ENCODE measurements at regions not wholly inside any gene's neighbourhood (a gene's known extent, or its start where the extent isn't known, plus 50 kb on each side); places are given as distances from the start of the nearest gene placed in this dataset.

DNA sequence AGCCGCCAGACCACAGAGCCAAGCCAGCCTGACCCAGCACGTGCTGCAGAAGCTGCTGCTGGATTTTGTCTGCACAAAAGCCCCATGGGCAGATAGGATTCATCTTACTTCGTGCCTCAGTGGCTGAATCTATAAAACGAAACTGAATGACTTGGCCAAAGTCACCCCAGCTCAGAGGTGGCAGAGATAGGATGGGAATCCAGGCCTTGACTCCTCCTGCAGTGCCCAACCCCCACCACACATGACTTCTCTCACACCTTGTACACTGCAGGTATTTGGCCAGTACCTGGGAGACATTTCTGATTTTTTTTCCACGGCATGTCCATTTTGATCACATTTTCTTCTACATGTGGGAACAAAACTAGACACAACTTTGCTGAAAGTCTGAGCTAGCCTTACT, 182.1 kb downstream of the ANKRD60 start:
- Histone ChIP-seq H3K4me3 (ENCODE audit: low read depth in 1 of 5, low read length in 5 of 5) (no peak overlapping the region), H3K9ac (ENCODE audit: low read length in 5 of 5) (no peak overlapping the region), H3K4me1 (ENCODE audit: control insufficient read depth in 5 of 5, insufficient read depth in 5 of 5, low read length in 5 of 5) (peaks cover 2 to 50% (median 46%) of the 10 kb centered on the region in 5 donors), H3K27ac (ENCODE audit: low read depth, low read length) (peak overlapping the region; percentile 10), H3K36me3 (ENCODE audit: control insufficient read depth in 5 of 5, insufficient read depth in 5 of 5, low read length in 5 of 5) (no peaks in the 10 kb centered on the region), H3K9me3 (ENCODE audit: control insufficient read depth in 5 of 5, low read length in 5 of 5) (peaks cover 0 to 6% (median 0%) of the 10 kb centered on the region in 5 donors), H3K27me3 (ENCODE audit: control insufficient read depth in 5 of 5, insufficient read depth in 4 of 5, low read length in 5 of 5) (no peaks in the 10 kb centered on the region)

DNA sequence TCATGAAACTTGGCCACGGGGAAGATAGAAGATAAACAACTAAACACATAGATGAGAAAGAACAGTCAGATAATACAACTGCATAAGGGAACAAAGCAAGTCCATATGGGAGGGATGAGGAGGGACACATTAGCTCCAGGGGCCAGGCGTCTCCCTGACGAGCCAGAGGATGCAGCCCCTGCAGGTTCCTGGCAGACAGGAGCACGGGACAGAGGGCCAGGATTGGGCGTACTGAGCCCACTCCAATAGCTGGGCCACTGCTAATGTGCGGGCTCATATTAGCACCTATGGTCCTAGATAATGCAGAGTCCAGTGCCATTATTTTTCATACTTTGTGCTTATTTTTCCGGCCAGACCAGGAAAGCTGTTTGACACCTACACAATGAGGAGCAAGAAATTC, 182.9 kb downstream of the ANKRD60 start:
- no peaks in the 10 kb centered on the region for H3K36me3 ChIP-seq (ENCODE audit: control insufficient read depth in 5 of 5, insufficient read depth in 5 of 5, low read length in 5 of 5)
- no peak overlapping the region for H3K4me3 ChIP-seq (ENCODE audit: low read depth in 1 of 5, low read length in 5 of 5)

DNA sequence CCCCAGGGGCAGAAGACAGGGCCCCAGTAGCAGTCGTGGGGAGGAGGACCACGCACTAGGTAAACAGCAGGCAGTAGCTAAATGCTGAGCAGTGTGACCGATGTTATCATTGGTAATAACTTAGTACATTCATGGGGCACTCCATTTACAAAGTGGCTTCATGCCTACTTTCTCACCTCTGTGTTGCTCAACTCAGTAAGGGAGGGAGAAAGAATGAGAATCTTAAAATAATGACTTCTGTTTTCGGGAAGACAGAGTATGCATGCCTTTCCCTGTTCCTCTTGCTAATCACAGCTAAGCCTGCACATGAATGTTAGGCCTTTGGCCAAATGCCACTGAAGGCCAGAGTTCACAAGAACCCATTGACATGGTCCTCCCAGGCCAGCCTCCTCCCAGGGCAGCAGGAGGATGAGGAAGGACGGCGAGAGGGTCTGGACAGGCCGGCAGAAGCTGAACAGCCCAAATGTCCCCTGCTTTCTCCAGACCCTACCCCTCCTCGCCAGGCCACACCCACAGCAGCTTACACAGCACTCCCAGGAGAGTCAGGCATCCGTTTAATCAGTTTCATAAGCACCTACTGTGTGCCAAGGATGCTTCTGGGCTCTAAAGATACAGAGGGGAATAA, 183.4 kb downstream of the ANKRD60 start:
- Histone ChIP-seq H3K4me1 (ENCODE audit: control insufficient read depth in 5 of 5, insufficient read depth in 5 of 5, low read length in 5 of 5) (peaks cover 2 to 46% (median 44%) of the 10 kb centered on the region in 5 donors), H3K9ac (ENCODE audit: low read length in 5 of 5) (no peak overlapping the region), H3K27ac (ENCODE audit: low read depth, low read length) (no peak overlapping the region), H3K36me3 (ENCODE audit: control insufficient read depth in 5 of 5, insufficient read depth in 5 of 5, low read length in 5 of 5) (no peaks in the 10 kb centered on the region), H3K9me3 (ENCODE audit: control insufficient read depth in 5 of 5, low read length in 5 of 5) (peaks cover 0 to 3% (median 0%) of the 10 kb centered on the region in 5 donors), H3K27me3 (ENCODE audit: control insufficient read depth in 5 of 5, insufficient read depth in 4 of 5, low read length in 5 of 5) (no peaks in the 10 kb centered on the region), H3K4me3 (ENCODE audit: low read depth in 1 of 5, low read length in 5 of 5) (no peak overlapping the region)

More for the DNA sequence above, 182.9 kb downstream of the ANKRD60 start:
- Histone ChIP-seq H3K27ac (ENCODE audit: low read depth, low read length) (no peak overlapping the region), H3K27me3 (ENCODE audit: control insufficient read depth in 5 of 5, insufficient read depth in 4 of 5, low read length in 5 of 5) (no peaks in the 10 kb centered on the region), H3K4me1 (ENCODE audit: control insufficient read depth in 5 of 5, insufficient read depth in 5 of 5, low read length in 5 of 5) (peaks cover 2 to 50% (median 46%) of the 10 kb centered on the region in 5 donors), H3K9me3 (ENCODE audit: control insufficient read depth in 5 of 5, low read length in 5 of 5) (peaks cover 0 to 6% (median 0%) of the 10 kb centered on the region in 5 donors), H3K9ac (ENCODE audit: low read length in 5 of 5) (no peak overlapping the region)

DNA sequence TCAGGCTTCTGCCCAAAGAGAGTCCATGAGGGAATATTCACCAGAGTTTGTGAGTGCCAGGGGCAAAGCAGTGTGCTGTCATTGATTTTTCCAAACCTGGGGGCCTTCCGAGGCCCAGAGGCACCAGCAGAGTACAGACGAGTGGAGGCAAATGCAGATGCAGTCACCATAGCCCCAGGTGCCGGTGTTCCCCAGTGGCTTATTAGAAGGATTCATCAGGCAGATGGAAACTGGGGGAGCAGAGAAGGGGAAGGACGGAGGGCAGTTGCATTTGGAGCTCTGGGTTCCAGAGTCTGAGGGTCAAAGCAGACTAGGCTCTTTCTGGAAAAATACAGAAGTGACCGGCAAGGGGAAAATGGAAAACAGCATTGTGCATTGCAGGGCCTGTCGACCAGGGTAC, 184.2 kb downstream of the ANKRD60 start:
- H3K36me3 ChIP-seq (ENCODE audit: control insufficient read depth in 5 of 5, insufficient read depth in 5 of 5, low read length in 5 of 5) = no peaks in the 10 kb centered on the region
- H3K27ac ChIP-seq (ENCODE audit: low read depth, low read length) = no peak overlapping the region
- H3K4me3 ChIP-seq (ENCODE audit: low read depth in 1 of 5, low read length in 5 of 5) = no peak overlapping the region
- peaks cover 2 to 38% (median 37%) of the 10 kb centered on the region in 5 donors for H3K4me1 ChIP-seq (ENCODE audit: control insufficient read depth in 5 of 5, insufficient read depth in 5 of 5, low read length in 5 of 5)
- H3K27me3 ChIP-seq (ENCODE audit: control insufficient read depth in 5 of 5, insufficient read depth in 4 of 5, low read length in 5 of 5) = no peaks in the 10 kb centered on the region
- no peaks in the 10 kb centered on the region for H3K9me3 ChIP-seq (ENCODE audit: control insufficient read depth in 5 of 5, low read length in 5 of 5)
- H3K9ac ChIP-seq (ENCODE audit: low read length in 5 of 5) = no peak overlapping the region

DNA sequence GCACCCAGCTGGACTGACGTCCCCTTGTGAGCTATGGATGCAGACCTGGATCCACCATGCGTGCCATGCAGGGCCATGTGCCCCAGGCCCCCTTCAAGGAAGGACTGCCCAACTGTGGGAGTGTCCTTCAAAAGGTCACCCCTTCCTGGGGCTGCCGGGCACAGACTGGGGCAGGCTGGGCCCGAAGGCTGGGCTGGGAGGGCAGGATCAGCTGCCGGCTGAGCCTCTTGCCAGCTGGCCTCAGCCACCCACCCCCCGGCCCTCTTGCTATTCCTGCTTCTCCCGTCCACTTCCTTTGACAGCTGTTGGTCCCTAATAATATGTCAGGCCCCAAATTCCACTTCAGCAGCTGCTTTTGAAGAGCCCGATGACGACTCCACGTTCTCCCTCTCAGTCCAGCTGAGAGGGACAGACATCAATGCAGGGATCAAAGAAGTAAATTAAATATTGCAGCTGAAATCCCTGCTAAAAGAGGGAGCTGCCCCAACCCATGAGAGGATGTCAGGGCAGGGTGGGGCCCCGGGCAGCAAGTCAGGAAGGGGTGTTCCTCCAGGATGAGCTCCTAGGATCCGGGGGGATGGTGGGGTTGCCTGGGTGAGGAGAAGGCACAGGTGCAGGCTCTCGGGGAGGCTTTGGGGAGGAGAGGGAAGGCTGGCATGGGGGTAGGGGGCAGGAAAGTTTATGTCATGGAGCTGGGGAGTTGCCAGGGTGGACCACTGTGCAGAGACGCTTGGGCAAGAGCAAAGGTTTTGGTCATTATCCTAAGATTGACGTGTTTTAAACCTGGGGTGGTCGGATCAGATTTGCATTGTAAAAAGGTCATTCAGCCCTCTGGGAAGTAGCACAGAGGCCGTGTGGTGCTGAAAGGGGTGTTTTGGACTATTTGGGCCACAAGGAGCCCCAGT, 185.0 kb downstream of the ANKRD60 start:
- Histone ChIP-seq H3K4me3 (ENCODE audit: low read depth in 1 of 5, low read length in 5 of 5) (no peak overlapping the region), H3K36me3 (ENCODE audit: control insufficient read depth in 5 of 5, insufficient read depth in 5 of 5, low read length in 5 of 5) (no peaks in the 10 kb centered on the region), H3K27ac (ENCODE audit: low read depth, low read length) (no peak overlapping the region), H3K4me1 (ENCODE audit: control insufficient read depth in 5 of 5, insufficient read depth in 5 of 5, low read length in 5 of 5) (peaks cover 2 to 31% (median 30%) of the 10 kb centered on the region in 5 donors), H3K9ac (ENCODE audit: low read length in 5 of 5) (no peak overlapping the region), H3K9me3 (ENCODE audit: control insufficient read depth in 5 of 5, low read length in 5 of 5) (no peaks in the 10 kb centered on the region), H3K27me3 (ENCODE audit: control insufficient read depth in 5 of 5, insufficient read depth in 4 of 5, low read length in 5 of 5) (no peaks in the 10 kb centered on the region)

DNA sequence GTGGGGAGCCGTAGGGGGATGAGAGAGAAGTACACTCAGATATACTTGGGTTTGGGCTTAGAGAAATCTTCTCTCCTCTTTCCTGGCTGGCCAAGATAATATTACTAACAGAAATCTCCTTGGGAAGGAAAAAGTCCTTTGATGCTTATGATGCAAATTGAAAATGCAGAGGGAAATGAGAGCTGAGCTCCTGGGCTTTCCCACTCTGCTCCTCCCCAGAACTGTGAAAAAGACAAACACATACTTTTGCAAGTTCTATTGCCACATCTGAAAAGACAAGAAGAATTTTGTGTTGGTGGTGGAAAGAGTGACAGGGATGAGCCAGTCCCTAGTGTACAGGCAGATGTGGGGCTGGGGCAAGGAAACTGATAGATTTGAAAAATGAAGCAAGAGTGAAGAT, 185.9 kb downstream of the ANKRD60 start:
- no peak overlapping the region for H3K27ac ChIP-seq (ENCODE audit: low read depth, low read length)
- H3K27me3 ChIP-seq (ENCODE audit: control insufficient read depth in 5 of 5, insufficient read depth in 4 of 5, low read length in 5 of 5) = no peaks in the 10 kb centered on the region
- H3K9me3 ChIP-seq (ENCODE audit: control insufficient read depth in 5 of 5, low read length in 5 of 5) = no peaks in the 10 kb centered on the region
- no peak overlapping the region for H3K4me3 ChIP-seq (ENCODE audit: low read depth in 1 of 5, low read length in 5 of 5)
- no peaks in the 10 kb centered on the region for H3K36me3 ChIP-seq (ENCODE audit: control insufficient read depth in 5 of 5, insufficient read depth in 5 of 5, low read length in 5 of 5)
- H3K9ac ChIP-seq (ENCODE audit: low read length in 5 of 5) = no peak overlapping the region
- H3K4me1 ChIP-seq (ENCODE audit: control insufficient read depth in 5 of 5, insufficient read depth in 5 of 5, low read length in 5 of 5) = peaks cover 2 to 34% (median 22%) of the 10 kb centered on the region in 5 donors

DNA sequence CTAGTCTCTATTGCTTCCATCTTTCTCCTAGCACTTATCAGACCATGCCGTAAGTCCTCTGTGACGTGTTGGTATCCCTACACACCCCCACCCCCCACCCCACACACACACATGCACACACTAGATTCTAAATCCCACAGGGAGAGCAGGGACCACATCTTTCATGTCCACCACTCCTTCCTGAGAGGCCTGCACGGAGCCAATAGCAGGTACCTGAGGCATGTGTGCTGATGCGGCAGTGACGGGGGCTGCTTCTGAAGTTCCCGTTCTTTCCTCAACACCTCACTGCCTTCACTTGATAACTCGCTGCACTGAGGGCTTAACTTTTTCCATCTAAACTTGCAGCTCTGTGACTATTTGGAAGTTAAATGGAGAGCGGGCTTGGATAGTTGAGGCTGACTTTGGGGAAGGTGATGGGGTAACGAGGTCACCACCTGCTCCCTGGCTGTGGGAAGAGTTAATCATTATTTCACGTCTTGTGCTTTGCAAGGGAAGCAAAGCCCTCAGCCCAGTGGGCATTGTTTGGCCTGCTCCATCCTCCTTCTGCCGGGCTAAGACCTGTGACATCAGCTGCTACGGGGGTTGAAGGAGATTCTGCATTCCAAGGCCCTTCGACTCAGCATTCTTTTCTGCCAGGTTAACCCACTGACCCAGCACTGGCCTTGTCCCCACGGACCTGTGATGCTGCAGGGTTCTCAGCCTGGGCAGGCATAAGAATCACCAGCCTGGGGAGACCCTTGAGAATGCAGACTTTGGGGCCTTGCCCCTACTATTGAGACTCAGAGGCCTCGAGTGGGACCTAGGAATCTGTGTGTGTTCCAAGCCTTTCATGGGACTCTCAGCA, 187.8 kb downstream of the ANKRD60 start:
- no peak overlapping the region for H3K9ac ChIP-seq (ENCODE audit: low read length in 5 of 5)
- no peak overlapping the region for H3K27ac ChIP-seq (ENCODE audit: low read depth, low read length)
- H3K27me3 ChIP-seq (ENCODE audit: control insufficient read depth in 5 of 5, insufficient read depth in 4 of 5, low read length in 5 of 5) = no peaks in the 10 kb centered on the region
- H3K4me3 ChIP-seq (ENCODE audit: low read depth in 1 of 5, low read length in 5 of 5) = no peak overlapping the region
- H3K9me3 ChIP-seq (ENCODE audit: control insufficient read depth in 5 of 5, low read length in 5 of 5) = no peaks in the 10 kb centered on the region
- H3K36me3 ChIP-seq (ENCODE audit: control insufficient read depth in 5 of 5, insufficient read depth in 5 of 5, low read length in 5 of 5) = no peaks in the 10 kb centered on the region
- peaks cover 0 to 27% (median 13%) of the 10 kb centered on the region in 5 donors for H3K4me1 ChIP-seq (ENCODE audit: control insufficient read depth in 5 of 5, insufficient read depth in 5 of 5, low read length in 5 of 5)

DNA sequence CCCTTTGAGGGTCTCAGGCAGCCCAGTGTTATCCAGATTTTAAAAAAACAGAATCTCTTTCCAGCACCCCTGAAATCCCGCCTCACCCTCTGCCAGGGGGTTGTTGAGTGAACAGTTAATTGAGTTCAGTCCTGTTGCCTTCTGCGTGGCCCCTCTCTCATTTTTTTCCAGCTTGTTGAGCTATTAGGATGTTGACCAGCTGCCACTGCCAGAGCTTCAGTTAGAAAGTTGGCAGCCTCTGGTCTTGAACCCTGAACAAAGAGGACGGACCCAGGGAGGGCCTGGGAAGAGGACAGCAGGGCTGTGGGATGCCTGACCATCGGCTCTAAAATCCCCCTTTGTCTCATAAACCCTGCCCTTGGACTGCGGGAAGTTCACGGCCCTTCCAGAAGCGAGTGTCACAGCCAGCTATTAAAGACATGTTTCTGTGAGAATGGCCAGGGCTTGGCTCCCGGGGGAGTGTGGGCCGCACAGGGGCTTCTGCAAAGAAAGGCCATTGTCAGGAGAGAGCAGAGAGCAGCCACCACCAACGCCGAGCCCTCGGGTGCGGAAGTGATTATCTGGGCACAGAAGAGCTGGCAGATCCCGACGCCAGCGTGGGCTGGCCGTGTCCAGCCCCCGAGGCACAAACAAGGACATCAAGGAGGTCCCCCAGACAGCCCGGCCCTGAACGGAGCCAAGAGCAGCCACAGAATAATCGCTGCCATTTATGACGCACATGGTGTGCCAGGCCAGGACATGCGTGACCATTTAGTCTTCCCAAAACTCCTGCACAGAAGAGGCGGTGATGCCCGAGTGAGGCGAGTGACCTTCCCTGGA, 189.0 kb downstream of the ANKRD60 start:
- H3K9ac ChIP-seq (ENCODE audit: low read length in 5 of 5) = no peak overlapping the region
- H3K27me3 ChIP-seq (ENCODE audit: control insufficient read depth in 5 of 5, insufficient read depth in 4 of 5, low read length in 5 of 5) = no peaks in the 10 kb centered on the region
- peaks cover 0 to 23% (median 13%) of the 10 kb centered on the region in 5 donors for H3K4me1 ChIP-seq (ENCODE audit: control insufficient read depth in 5 of 5, insufficient read depth in 5 of 5, low read length in 5 of 5)
- H3K4me3 ChIP-seq (ENCODE audit: low read depth in 1 of 5, low read length in 5 of 5) = no peak overlapping the region
- H3K9me3 ChIP-seq (ENCODE audit: control insufficient read depth in 5 of 5, low read length in 5 of 5) = no peaks in the 10 kb centered on the region
- no peaks in the 10 kb centered on the region for H3K36me3 ChIP-seq (ENCODE audit: control insufficient read depth in 5 of 5, insufficient read depth in 5 of 5, low read length in 5 of 5)
- no peak overlapping the region for H3K27ac ChIP-seq (ENCODE audit: low read depth, low read length)

DNA sequence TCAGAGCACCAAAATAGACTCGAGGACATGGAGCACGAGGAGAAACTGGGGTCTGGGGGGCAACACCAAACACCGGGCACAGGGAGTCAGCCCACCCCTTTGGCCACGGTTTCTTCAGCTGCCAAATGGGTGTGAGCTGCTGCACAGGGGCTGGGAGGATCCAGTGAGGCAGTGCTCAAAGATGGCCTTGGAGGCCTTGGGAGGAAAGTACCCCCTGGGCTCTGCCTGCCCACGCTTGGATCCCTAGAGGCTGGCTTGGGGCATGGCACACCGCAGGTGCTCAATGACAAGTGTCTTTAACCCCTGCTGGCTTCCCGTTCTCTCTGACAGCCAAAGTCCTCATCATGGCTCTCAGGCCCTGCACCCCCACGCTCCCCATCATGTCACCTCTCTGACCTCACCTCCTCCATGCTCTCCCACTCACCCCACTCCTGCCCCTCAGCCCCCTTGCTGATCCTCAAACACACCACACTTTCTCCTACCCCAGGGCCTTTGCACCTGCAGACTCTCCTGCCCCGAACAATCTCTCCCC, 190.3 kb downstream of the ANKRD60 start:
- Histone ChIP-seq H3K27ac (ENCODE audit: low read depth, low read length) (no peak overlapping the region), H3K27me3 (ENCODE audit: control insufficient read depth in 5 of 5, insufficient read depth in 4 of 5, low read length in 5 of 5) (no peaks in the 10 kb centered on the region)

More for the DNA sequence above, 190.3 kb downstream of the ANKRD60 start:
- no peaks in the 10 kb centered on the region for H3K36me3 ChIP-seq (ENCODE audit: control insufficient read depth in 5 of 5, insufficient read depth in 5 of 5, low read length in 5 of 5)
- no peak overlapping the region for H3K4me3 ChIP-seq (ENCODE audit: low read depth in 1 of 5, low read length in 5 of 5)
- H3K9ac ChIP-seq (ENCODE audit: low read length in 5 of 5) = no peak overlapping the region
- peaks cover 0 to 15% (median 11%) of the 10 kb centered on the region in 5 donors for H3K4me1 ChIP-seq (ENCODE audit: control insufficient read depth in 5 of 5, insufficient read depth in 5 of 5, low read length in 5 of 5)
- H3K9me3 ChIP-seq (ENCODE audit: control insufficient read depth in 5 of 5, low read length in 5 of 5) = no peaks in the 10 kb centered on the region

All from subcutaneous abdominal adipose tissue (tissue), 5 donors.